Effector memory CD8-positive, alpha-beta T cell (primary cell): ENCODE measurements at regions not wholly inside any gene's neighbourhood (a gene's known extent, or its start where the extent isn't known, plus 50 kb on each side); places are given as distances from the start of the nearest gene placed in this dataset.
"Not testable (repeated sequence)": the region's sequence is repeated elsewhere in the genome, so short reads cannot be mapped to it uniquely, and the experiment has no call there.

Experiments
- ATAC-seq: fragments of 150-1000 bp; cut with Tn5 transposase; replicated peaks from 2 replicates; pipeline ENCODE4 v1.10.0; 2021; ENCODE audit warnings: mild to moderate bottlenecking, moderate library complexity
- DNase-seq, 3 experiments: peaks; one replicate each; pipeline ENCODE4 v3.0.0; 2021
- H3K27ac Mint-ChIP-seq, 2 donors: one replicate each; pipeline ENCODE4 v1.8.0; 2022; ENCODE audit warnings: mild to moderate bottlenecking in 2 of 2, mixed read lengths in 2 of 2, moderate library complexity in 2 of 2
- H3K27me3 Mint-ChIP-seq, 2 donors: one replicate each; pipeline ENCODE4 v1.8.0; 2022; ENCODE audit warnings: mixed read lengths in 2 of 2
- H3K36me3 Mint-ChIP-seq: one replicate; pipeline ENCODE4 v1.8.0; 2022; ENCODE audit warnings: mild to moderate bottlenecking, moderate library complexity, mixed read lengths; ENCODE audit not compliant: insufficient read depth
- H3K4me1 Mint-ChIP-seq, 2 donors: one replicate each; pipeline ENCODE4 v1.8.0; 2022; ENCODE audit warnings: low read depth in 2 of 2, mixed read lengths in 2 of 2
- H3K4me3 Mint-ChIP-seq, 2 donors: one replicate each; pipeline ENCODE4 v1.8.0; 2022; ENCODE audit warnings: mild to moderate bottlenecking in 2 of 2, mixed read lengths in 2 of 2, moderate library complexity in 2 of 2
- H3K9me3 Mint-ChIP-seq, 2 donors: one replicate each; pipeline ENCODE4 v1.8.0; 2022; ENCODE audit warnings: mixed read lengths in 2 of 2

GRCh38 chr11:57047610-57048009 is 58.9 kb downstream of the OR5AK2 start:
- ATAC-seq (no peak), DNase-seq (no peak)
- Mint-ChIP-seq H3K9me3 (peaks cover 0 to 8% of the 10 kb centered on the region in 2 donors), H3K27me3 (no peaks in the 10 kb centered on the region), H3K4me1 (no peaks in the 10 kb centered on the region), H3K27ac (no peak overlapping the region), H3K36me3 (no peaks in the 10 kb centered on the region), H3K4me3 (no peak overlapping the region)

- Mint-ChIP-seq H3K27ac (no peak overlapping the region), H3K4me3 (no peak overlapping the region), H3K27me3 (no peaks in the 10 kb centered on the region), H3K4me1 (no peaks in the 10 kb centered on the region), H3K9me3 (peaks cover 0 to 11% of the 10 kb centered on the region in 2 donors), H3K36me3 (no peaks in the 10 kb centered on the region)
- DNase-seq (no peak), ATAC-seq (no peak)
Measured at GRCh38 chr11:57049749-57050148, 61.0 kb downstream of the OR5AK2 start.

GRCh38 chr11:57054817-57055216 is 66.1 kb downstream of the OR5AK2 start:
- H3K9me3 Mint-ChIP-seq = peaks cover 3 to 11% of the 10 kb centered on the region in 2 donors
- no peaks in the 10 kb centered on the region for H3K36me3 Mint-ChIP-seq
- H3K27ac Mint-ChIP-seq = no peak overlapping the region
- ATAC-seq (no peak), DNase-seq (no peak)
- no peaks in the 10 kb centered on the region for H3K4me1 Mint-ChIP-seq
- no peaks in the 10 kb centered on the region for H3K27me3 Mint-ChIP-seq
- H3K4me3 Mint-ChIP-seq = no peak overlapping the region

- no peak overlapping the region for H3K4me3 Mint-ChIP-seq
- no peaks in the 10 kb centered on the region for H3K36me3 Mint-ChIP-seq
- no peaks in the 10 kb centered on the region for H3K27me3 Mint-ChIP-seq
- ATAC-seq (no peak), DNase-seq (no peak)
- H3K4me1 Mint-ChIP-seq = no peaks in the 10 kb centered on the region
- H3K9me3 Mint-ChIP-seq = peaks cover 3 to 11% of the 10 kb centered on the region in 2 donors
- no peak overlapping the region for H3K27ac Mint-ChIP-seq
Measured at GRCh38 chr11:57055744-57056143, 67.0 kb downstream of the OR5AK2 start.

GRCh38 chr11:57056735-57057134 is 68.0 kb downstream of the OR5AK2 start:
- H3K27me3 Mint-ChIP-seq = no peaks in the 10 kb centered on the region
- H3K36me3 Mint-ChIP-seq = no peaks in the 10 kb centered on the region
- no peak for DNase-seq
- H3K4me3 Mint-ChIP-seq = no peak overlapping the region
- no peak for ATAC-seq
- no peak overlapping the region for H3K27ac Mint-ChIP-seq
- H3K9me3 Mint-ChIP-seq = peaks cover 3 to 11% of the 10 kb centered on the region in 2 donors
- no peaks in the 10 kb centered on the region for H3K4me1 Mint-ChIP-seq

- peaks cover 3 to 4% of the 10 kb centered on the region in 2 donors for H3K9me3 Mint-ChIP-seq
- ATAC-seq = no peak
- H3K4me3 Mint-ChIP-seq = no peak overlapping the region
- H3K27ac Mint-ChIP-seq = no peak overlapping the region
- no peaks in the 10 kb centered on the region for H3K36me3 Mint-ChIP-seq
- H3K4me1 Mint-ChIP-seq = no peaks in the 10 kb centered on the region
- DNase-seq = no peak
- H3K27me3 Mint-ChIP-seq = no peaks in the 10 kb centered on the region
Measured at GRCh38 chr11:57057561-57057960, 68.8 kb downstream of the OR5AK2 start.

GRCh38 chr11:57062957-57063356 is 74.2 kb downstream of the OR5AK2 start:
- not testable (repeated sequence) for H3K4me3 Mint-ChIP-seq, ATAC-seq, H3K27ac Mint-ChIP-seq, H3K36me3 Mint-ChIP-seq, H3K4me1 Mint-ChIP-seq, DNase-seq, H3K9me3 Mint-ChIP-seq, H3K27me3 Mint-ChIP-seq

GRCh38 chr11:57069942-57070341 is 81.2 kb downstream of the OR5AK2 start:
- H3K27ac Mint-ChIP-seq = no peak overlapping the region
- H3K9me3 Mint-ChIP-seq = no peaks in the 10 kb centered on the region
- no peaks in the 10 kb centered on the region for H3K27me3 Mint-ChIP-seq
- DNase-seq = no peak
- no peaks in the 10 kb centered on the region for H3K36me3 Mint-ChIP-seq
- no peak for ATAC-seq
- H3K4me3 Mint-ChIP-seq = no peak overlapping the region
- no peaks in the 10 kb centered on the region for H3K4me1 Mint-ChIP-seq

- no peak overlapping the region for H3K27ac Mint-ChIP-seq
Measured at GRCh38 chr11:57071829-57072228, 83.1 kb downstream of the OR5AK2 start.

GRCh38 chr11:57072640-57073039 is 83.9 kb downstream of the OR5AK2 start:
- no peak for DNase-seq
- Mint-ChIP-seq H3K27me3 (no peaks in the 10 kb centered on the region), H3K4me1 (no peaks in the 10 kb centered on the region), H3K4me3 (no peak overlapping the region), H3K27ac (no peak overlapping the region), H3K36me3 (no peaks in the 10 kb centered on the region), H3K9me3 (no peaks in the 10 kb centered on the region)
- no peak for ATAC-seq

More at GRCh38 chr11:57071829-57072228, 83.1 kb downstream of the OR5AK2 start:
- Mint-ChIP-seq H3K4me3 (no peak overlapping the region), H3K9me3 (no peaks in the 10 kb centered on the region), H3K36me3 (no peaks in the 10 kb centered on the region), H3K4me1 (no peaks in the 10 kb centered on the region), H3K27me3 (no peaks in the 10 kb centered on the region)
- DNase-seq (no peak), ATAC-seq (no peak)

GRCh38 chr11:57073128-57073527 is 84.4 kb downstream of the OR5AK2 start:
- no peak overlapping the region for H3K27ac Mint-ChIP-seq
- no peaks in the 10 kb centered on the region for H3K27me3 Mint-ChIP-seq
- no peaks in the 10 kb centered on the region for H3K36me3 Mint-ChIP-seq
- H3K4me3 Mint-ChIP-seq = no peak overlapping the region
- ATAC-seq = no peak
- no peaks in the 10 kb centered on the region for H3K4me1 Mint-ChIP-seq
- H3K9me3 Mint-ChIP-seq = no peaks in the 10 kb centered on the region
- no peak for DNase-seq

- DNase-seq = no peak
- no peaks in the 10 kb centered on the region for H3K4me1 Mint-ChIP-seq
- ATAC-seq = no peak
- no peak overlapping the region for H3K4me3 Mint-ChIP-seq
- H3K9me3 Mint-ChIP-seq = peaks cover 0 to 3% of the 10 kb centered on the region in 2 donors
- H3K36me3 Mint-ChIP-seq = no peaks in the 10 kb centered on the region
- peaks cover 0 to 8% of the 10 kb centered on the region in 2 donors for H3K27me3 Mint-ChIP-seq
- H3K27ac Mint-ChIP-seq = no peak overlapping the region
Measured at GRCh38 chr11:57081356-57081755, 92.6 kb downstream of the OR5AK2 start.

- Mint-ChIP-seq H3K4me3 (no peak overlapping the region), H3K36me3 (no peaks in the 10 kb centered on the region), H3K9me3 (peaks cover 0 to 3% of the 10 kb centered on the region in 2 donors), H3K27ac (no peak overlapping the region), H3K4me1 (no peaks in the 10 kb centered on the region), H3K27me3 (peaks cover 0 to 8% of the 10 kb centered on the region in 2 donors)
- DNase-seq (no peak), ATAC-seq (no peak)
Measured at GRCh38 chr11:57082125-57082524, 93.4 kb downstream of the OR5AK2 start.

- ATAC-seq = no peak
- Mint-ChIP-seq H3K27ac (no peak overlapping the region), H3K4me3 (no peak overlapping the region), H3K36me3 (no peaks in the 10 kb centered on the region), H3K4me1 (no peaks in the 10 kb centered on the region), H3K9me3 (peaks cover 0 to 3% of the 10 kb centered on the region in 2 donors), H3K27me3 (peaks cover 0 to 8% of the 10 kb centered on the region in 2 donors)
- no peak for DNase-seq
Measured at GRCh38 chr11:57083641-57084385, 95.1 kb downstream of the OR5AK2 start.
